Gastrocnemius medialis (tissue), 4 donors: ENCODE measurements at regions not wholly inside any gene's neighbourhood (a gene's known extent, or its start where the extent isn't known, plus 50 kb on each side); places are given as distances from the start of the nearest gene placed in this dataset.

ENCODE experiments used
- POLR2A ChIP-seq, 2 donors: fragments of 450-650 bp; IDR thresholded peaks; one replicate each; pipeline ENCODE4 v1.6.1; 2017; ENCODE audit warnings: antibody characterized with exemption in 2 of 2, mild to moderate bottlenecking in 2 of 2, moderate library complexity in 2 of 2
- TF ChIP-seq, protein P1 (sequence below), 5 experiments: fragments of 450-650 bp in 3 of 5; fragments of 200-600 bp in 2 of 5; sonication (generic) in 2 of 5; IDR thresholded peaks in 4 of 5; conservative IDR thresholded peaks in 1 of 5; 1 replicate in 4 of 5; 2 replicates in 1 of 5; pipeline ENCODE4 v1.5.1; 2016 to 2019; ENCODE audit warnings: antibody characterized with exemption in 5 of 5, mild to moderate bottlenecking in 3 of 5, moderate library complexity in 3 of 5

DNA sequence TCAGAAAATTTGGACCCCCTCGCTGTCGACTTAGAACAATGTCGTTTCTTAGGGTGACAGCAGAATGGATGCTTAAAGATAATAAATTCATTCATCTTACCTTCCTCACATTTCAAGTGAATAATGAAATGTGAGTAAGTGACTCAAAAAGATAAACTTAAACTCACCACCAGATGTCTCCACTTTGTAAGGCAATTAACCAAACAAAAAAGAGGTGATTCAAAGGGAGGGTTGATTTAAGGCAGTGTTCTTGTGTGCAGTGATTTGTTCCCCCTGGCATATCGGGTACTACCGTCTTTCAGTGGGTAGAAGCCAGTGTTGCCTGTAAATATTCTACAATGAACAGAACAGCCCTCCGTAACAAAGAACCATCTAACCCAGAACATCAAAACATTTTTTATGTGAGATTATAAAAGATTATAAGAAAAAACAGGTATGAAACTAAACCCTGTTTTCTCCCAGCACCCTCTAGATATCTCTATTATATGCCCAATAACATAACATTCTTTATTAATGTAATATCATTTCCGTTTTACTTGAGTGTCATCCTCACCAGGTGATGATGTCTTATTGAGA is 589.7 kb downstream of the CBLN4 start:
- TF ChIP-seq, protein P1, sequence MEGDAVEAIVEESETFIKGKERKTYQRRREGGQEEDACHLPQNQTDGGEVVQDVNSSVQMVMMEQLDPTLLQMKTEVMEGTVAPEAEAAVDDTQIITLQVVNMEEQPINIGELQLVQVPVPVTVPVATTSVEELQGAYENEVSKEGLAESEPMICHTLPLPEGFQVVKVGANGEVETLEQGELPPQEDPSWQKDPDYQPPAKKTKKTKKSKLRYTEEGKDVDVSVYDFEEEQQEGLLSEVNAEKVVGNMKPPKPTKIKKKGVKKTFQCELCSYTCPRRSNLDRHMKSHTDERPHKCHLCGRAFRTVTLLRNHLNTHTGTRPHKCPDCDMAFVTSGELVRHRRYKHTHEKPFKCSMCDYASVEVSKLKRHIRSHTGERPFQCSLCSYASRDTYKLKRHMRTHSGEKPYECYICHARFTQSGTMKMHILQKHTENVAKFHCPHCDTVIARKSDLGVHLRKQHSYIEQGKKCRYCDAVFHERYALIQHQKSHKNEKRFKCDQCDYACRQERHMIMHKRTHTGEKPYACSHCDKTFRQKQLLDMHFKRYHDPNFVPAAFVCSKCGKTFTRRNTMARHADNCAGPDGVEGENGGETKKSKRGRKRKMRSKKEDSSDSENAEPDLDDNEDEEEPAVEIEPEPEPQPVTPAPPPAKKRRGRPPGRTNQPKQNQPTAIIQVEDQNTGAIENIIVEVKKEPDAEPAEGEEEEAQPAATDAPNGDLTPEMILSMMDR (IDR thresholded peaks at IDR 0.05 in 4 of 5, conservative IDR thresholded peaks at IDR 0.05 in 1 of 5): no peak
- no peak for TF ChIP-seq POLR2A (IDR thresholded peaks at IDR 0.05)
